HG02981 (cell line): ENCODE measurements at regions not wholly inside any gene's neighbourhood (a gene's known extent, or its start where the extent isn't known, plus 50 kb on each side); places are given as distances from the start of the nearest gene placed in this dataset.
"Not testable (repeated sequence)": the region's sequence is repeated elsewhere in the genome, so short reads cannot be mapped to it uniquely, and the experiment has no call there.

Source experiments
- ATAC-seq: cut with Tn5 transposase; IDR thresholded peaks from one replicate; pipeline ENCODE4 v1.9.1; 2021; ENCODE audit warnings: mild to moderate bottlenecking, moderate library complexity; ENCODE audit not compliant: unreplicated experiment

DNA sequence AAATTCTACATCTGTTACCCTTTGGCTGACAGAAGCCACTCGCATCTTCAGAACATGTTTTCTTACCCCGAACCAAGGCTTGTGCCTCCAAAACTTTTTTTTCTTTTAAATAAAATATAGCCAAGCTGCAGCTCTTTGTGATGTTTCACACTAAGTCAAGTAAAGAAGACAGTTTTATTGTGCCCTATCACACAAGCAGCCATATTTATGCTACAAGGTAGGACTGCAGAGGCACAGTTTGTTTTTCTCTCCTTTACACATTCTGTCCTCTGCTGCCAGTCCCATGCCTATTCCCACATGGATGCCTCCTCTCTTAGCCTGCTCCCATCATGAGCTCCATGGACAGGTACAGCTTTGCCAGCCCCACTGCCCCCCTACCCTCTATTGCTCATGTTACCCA lies 219.6 kb upstream of the THUMPD2 start:
- no peak for ATAC-seq

DNA sequence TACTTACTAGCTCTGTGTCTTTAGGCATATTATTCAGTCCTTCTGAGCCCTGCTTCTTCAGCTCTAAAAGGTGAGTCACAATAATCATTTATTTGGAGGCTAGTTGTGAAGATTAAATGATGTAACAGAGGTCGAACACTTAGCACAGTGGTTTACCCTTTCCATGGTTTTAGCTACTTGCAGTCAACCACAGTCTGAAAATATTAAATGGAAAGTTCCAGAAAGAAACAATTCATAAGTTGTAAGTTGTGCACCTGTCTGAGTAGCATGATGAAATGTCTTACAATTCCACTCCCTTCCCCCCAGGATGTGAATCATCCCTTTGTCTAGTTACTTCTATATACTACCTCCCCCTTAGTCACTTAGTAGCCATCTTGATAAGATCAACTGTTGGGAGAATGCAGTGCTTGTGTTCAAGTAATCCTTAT lies 217.6 kb upstream of the THUMPD2 start:
- no peak for ATAC-seq

DNA sequence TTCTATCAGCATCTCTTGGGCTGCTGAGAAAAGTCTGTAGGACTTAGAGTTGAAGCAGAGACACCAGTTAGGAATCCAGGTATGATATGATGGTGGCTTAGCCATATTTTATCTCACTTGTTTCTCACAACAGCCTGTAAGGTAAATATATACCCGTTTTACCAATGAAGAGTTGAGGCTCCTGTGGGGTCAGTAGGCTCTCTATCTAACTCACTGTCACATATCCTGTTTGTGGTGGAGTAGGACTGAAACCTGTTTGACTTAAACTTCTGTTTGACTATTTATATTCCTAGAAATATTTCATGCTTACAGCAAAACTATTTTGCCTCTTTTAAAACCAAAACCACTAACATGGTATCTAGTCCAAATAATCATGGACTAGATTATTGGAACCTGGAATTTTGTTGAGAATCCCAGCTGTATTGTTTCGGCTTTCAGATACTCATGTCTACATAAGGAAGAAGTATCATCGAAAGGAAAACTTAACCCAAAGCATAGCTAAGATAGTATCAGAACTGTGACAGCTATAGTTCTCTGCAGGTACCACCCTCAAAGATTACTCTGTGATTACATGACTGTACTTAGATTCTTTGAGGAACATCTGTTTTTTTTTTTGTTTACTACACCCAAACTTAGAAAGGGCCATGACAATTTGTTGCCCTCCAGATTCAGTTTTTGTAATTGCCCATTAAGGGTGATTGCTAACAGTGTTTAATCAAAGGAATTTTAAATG lies 216.1 kb upstream of the THUMPD2 start:
- no peak for ATAC-seq

DNA sequence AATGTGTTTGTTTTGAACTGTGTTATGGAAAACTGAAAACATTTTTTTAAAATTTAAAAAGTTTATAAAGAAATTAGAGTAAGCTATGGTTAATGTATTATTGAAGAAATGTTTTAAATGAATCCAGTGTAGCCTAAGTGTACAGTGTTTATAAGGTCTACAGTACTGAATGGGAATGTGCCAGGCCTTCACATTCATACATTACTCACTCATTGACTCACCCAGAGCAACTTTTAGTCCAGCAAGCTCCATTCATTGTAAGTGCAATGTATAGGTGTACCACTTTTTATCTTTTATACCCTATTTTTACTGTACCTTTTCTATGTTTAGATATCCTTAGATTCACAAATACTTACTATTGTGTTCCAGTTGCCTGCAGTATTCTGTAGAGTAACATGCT lies 215.1 kb upstream of the THUMPD2 start:
- no peak for ATAC-seq

DNA sequence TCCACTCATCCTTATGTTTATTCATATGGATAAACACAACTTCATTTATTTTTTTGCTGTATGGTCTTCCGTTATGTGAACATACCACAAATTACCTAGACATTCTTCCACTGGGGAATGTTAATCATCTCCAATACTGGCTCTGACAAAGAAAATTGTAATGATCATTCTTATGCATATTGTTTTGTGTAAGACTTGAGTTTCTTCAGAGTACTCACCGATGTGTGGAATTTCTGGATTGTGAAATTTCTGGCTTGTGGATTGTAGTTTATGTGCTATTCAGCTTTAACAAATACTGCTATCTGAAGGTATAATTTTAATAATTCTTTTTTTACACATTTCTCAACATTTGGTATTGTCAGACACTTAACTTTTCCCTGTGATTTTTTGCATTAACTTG lies 212.2 kb upstream of the THUMPD2 start:
- ATAC-seq: no peak

DNA sequence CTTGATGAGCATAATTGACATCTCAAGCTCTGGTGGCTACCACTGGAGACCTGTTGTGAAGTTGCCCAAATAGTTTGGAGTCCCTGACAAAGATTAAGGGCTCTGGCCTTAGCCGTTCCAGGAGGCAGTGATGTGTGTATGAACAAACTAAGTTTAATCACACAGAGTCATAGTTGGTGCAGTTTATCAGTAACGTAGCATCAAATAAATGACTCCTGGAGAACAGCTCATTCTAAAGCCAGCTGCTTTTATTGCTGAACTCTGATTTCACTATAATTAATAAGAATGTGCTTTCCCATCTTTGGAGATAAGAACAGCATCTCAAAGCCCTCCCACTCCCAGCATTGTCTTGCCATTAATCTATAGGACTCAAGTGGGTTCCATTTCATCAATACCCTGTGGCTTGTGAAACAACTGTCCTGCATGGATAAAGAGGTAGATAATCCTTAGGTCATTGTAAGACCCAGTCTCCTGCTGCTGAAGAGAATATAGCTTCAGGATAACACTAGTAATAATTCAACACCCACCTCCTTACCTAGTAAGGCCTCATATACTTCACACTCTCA lies 211.4 kb upstream of the THUMPD2 start:
- ATAC-seq: no peak

DNA sequence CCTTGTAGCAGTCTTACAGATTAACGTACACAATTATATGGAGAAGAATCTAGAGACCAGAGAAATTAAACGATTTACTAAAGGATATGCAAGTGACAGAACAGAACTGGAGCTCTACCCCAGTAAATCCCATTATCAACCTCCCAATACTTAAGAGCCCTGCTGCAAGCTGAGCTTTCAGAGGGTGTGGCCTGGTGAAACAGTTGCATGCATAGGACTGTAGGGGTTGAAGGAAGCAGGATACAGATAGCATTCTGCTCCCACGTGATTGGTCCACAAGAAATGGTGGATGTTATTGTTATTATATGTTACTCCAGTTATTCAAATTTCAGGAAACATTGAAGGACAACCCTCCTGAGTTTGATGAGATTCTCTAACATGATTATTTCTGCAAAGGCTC lies 210.8 kb upstream of the THUMPD2 start:
- no peak for ATAC-seq

DNA sequence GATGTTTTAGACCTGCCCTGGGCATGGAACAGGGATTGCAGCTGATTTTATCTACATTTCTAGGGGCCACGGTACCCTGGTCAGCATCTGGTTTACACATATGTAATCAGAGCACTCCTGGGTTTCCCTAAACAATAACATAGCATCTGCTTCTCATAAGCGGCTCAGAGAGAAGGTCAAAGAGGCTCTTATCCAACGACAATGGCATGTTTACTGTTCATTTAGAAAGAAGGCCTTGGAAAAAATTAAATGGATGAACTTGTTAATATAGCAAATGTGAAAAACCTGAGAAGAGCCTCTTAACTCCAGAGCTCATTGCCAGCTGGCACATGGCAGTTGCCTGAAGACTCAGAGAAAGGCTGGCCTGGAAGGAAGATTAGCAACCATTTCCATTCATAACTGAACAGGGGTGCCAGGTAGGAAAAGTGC lies 202.8 kb upstream of the THUMPD2 start:
- ATAC-seq: no peak

DNA sequence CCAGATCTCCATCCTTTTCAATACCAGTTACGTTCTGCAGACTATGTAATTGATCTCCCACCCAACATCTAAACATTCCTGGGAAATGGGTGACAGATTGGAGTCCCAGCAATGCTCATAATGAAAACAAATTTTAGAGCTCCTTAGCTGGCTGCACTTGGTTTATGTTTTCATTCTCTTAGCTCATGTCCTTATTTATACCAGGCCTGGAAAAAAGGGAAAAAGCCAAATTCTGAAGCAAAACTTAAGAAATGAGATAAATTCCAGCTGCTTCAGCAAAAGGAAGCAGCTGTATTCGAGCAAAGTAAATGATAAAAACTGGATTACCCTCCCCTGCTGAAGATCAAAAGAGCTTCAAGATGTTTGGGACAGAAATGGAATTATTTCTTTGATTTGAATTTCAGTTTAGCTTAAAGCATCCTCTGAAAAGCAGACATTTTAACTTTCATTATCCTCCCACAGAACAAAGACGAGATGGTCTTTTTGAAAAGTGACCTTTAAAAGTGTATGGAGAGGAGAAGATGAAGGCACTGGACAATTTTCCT lies 196.5 kb upstream of the THUMPD2 start:
- ATAC-seq: no peak

DNA sequence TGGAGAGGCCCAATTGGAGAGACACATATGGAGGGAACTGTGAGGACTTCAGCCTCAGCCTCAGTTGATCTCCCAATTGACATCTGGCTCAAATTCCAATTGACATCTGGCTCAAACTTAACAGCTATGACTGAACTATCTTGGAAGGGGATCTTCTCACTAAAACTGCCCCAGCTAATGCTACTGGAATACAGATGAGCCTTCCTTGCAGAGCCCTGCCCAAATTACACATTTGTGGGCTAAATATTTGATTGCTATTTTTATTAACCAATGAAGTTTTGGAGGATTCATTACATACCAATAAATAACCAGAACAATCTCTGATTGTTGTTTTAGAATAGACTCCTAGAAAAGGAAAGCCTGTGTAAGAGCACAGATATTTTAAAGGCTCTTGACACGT lies 189.0 kb upstream of the THUMPD2 start:
- ATAC-seq: no peak

DNA sequence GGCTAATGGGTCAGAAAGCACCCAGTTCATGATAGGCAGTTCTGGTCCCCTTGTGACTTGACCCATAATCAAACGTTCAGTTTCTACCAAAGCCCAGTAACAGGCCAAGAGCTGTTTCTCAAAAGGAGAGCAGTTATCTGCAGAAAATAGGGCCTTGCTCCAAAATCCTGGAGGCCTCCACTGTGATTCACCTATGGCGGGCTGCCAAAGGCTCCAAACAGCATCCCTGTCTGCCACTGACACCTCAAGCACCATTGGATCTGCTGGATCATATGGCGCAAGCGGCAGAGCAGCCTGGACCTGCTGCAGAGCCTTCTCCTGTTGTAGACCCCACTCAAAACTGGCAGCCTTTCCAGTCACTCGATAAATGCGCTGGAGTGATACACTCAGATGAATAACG lies 181.6 kb upstream of the THUMPD2 start:
- ATAC-seq: not testable (repeated sequence)

DNA sequence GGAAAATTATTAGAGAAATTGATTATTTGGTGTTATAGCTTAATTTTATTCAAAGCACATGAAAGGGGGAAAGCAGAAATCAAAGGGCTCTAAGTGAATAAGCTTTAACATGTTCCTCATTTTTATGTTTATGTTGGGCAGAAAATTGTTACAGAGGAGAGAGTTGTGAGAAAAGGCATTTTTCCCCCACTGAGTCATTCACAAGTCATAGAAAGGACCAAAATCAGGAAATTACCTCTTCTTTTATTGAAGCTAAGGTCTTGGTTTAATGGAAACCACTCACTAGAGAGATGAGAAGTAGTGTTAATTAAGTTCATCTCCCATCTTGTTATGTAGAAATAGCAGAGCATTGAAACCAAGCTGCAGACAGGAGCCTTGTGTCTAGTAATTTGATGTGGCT lies 175.3 kb upstream of the THUMPD2 start:
- no peak for ATAC-seq

DNA sequence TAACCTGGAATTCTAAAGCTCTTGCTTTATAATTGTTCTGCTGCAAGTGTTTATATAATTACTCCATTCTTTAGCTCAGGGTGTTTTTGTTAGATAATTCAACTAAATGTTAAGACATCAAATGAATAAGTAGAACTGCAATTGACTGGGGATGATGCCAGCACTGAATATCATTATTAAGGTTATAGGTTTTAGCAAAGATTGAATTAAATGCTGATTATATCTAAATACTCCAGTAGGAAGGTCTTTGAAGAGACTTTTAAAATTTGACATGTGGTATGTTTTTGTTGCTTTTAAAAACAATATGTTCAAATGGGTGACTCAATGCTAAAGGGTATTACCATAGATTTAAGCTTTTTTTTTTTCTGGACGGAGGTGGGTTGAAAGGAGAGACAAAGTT lies 170.1 kb upstream of the THUMPD2 start:
- ATAC-seq: no peak

DNA sequence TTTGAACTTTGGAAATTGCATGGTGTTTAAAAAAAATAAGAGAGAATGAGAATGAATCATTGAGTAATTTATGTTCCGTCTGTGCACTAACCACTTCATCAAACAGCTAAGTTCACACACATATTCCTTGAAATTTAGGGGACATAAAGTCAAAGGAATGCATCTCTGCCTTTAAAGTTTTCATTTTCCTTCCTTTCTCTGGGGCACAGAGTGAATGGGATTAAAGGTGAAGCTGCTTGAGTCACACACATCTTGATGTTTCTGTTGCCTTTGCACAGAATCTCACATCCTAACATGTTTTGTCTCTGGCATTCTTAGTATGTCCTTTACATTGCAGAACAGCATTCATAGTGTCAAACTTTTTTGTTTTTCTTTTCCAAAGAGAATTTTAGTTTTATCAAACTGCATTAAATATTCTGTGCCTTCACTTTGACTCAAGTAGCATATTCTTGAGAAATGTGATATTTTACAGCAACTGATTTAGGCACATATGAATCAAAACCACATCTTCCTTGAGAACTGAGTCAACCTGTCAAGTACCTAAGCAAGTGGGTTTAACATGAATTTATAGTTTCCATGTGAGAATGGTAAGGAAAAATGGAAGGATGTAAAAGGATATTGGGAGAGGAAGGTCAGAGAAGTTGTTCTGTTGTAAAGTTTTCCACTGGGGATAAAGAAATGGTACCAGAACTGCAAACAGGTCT lies 169.1 kb upstream of the THUMPD2 start:
- ATAC-seq: no peak

DNA sequence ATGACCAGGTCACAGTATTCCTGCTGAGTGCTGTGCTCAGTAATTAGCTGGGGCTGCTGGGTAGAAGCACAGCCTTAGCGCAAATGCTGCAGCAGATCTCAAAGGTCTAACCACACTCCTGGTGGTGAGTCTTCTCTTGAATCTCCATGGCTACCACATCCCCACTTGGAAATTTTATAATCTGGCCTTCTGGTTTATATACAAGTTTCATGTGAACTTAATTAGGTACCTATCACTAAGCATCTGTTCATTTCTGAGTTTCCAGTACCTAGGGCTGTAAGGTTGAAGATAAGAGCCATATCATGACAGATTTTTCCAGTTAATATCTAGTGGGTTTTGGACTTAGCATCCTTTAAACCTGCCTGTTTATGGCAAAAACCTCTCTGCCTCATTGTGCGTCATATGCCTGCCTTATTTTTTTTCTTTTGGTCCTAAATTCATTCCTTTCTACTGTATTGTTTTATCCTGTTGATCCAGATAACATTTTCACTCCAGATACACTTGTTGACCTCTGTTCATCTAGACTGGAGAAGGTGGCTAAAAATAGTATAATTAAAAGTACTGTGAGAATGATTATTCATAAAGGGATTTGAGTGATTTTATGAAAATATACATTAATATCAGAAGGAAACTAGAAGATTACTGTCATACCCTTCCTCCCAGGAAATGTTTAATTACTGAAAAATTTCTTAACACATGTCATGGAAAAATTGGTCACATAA lies 168.4 kb upstream of the THUMPD2 start:
- no peak for ATAC-seq

DNA sequence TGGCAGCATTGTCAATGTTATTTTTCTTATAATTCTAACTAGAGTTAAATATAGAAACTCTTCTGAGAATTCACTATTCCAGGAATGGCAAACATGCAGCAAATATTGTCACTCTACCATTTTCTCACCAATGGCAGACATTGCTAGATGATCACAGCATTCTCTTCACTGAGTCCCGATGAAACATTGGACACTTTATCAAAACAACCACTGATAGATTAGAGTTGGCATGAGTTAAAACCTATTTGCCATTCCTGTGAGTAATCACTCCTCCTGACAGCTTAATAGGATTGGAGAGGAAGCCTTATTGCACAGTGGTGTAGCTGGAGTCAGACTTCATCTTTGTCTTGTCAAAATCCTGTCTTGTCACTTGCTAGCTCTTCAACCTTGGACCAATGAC lies 163.9 kb upstream of the THUMPD2 start:
- no peak for ATAC-seq

DNA sequence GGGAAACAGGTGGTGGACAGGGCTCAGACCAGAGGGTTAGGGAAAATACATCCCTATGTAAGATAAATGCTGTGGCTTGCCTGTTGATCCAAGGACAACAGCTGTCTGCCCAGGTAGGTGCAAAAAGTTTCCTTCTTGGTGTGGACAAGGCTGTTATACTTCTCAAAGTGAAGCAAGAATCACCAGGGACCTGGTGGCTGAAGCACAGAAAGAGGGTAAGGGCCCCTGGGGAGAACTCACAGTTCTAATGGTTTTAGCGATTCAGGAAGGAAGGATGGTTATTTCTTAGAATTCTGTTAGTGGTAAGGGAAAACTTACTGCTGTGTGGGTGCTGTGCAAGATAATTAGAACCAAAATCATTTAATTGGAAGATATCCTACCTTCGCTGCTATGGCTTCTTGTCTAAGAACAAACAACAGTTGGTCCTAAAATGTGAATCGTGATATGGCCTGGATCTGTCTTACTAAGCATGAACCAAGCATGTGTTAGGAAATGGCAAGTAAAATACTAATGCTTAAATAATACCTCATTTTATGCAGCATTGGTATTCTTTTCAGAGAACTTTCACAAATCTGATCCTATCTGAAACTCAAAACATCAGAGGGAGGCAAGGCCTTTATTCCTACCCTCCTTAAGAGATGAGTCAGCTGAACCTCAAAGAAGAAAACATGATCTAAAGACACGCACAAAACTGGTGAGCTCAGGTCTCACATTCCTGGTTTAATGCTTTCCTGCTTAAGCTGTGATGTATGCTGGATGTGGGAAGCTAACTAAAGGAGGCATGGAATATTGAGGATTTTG lies 159.2 kb upstream of the THUMPD2 start:
- no peak for ATAC-seq

DNA sequence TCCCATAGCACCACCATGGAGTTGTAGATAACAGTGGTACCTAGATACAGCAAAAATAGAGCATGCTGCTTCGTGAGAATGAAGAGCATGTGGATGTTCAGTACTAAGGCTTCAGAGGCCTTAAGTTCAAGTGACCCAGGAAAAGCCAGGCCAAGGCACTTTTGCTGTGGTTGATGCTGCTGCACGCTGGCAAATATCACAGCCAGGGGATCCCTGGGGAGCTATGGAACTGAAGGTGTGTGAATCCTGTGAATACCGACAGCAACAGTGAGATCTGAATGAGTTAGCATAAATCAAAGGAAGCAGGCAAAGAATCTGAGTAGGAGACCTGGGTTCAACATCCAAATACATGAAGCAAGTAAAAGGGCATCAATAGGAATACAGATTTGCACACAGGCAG lies 158.6 kb upstream of the THUMPD2 start:
- no peak for ATAC-seq

DNA sequence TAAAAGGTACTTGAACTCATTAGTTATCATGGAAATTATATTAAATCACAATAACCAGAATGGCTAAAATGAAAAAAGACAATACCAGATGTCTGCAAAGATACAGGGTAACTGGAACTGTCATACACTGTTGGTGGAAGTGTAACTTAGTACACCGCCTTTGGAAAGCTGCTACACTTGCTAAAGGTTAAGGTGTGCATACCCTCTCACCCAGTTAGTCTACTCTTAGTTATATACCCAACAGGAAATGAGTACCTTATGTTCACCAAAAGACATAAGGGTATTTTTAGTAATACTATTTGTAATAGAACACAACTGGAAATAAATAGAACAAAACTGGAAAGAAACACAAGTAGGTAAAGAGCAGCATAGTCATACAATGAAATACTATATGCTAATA lies 155.8 kb upstream of the THUMPD2 start:
- no peak for ATAC-seq

DNA sequence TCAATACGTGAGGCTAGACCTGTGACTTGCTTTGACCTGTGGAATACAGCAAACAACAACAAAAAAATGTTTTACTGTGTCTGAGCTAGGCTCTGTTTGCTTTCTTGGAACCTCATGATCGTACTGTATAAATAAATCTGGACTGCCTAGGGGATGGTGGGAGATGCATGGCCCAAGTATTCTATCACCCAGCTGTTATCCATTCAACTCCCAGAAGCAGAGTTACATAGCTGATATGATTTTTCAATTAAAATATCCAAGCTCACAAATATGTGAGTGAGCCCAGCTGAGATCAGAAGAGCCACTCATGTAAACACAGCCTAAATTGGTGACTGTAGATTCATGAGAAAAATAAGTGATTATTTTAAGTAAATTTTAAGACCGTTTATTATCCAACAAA lies 154.1 kb upstream of the THUMPD2 start:
- ATAC-seq: no peak

DNA sequence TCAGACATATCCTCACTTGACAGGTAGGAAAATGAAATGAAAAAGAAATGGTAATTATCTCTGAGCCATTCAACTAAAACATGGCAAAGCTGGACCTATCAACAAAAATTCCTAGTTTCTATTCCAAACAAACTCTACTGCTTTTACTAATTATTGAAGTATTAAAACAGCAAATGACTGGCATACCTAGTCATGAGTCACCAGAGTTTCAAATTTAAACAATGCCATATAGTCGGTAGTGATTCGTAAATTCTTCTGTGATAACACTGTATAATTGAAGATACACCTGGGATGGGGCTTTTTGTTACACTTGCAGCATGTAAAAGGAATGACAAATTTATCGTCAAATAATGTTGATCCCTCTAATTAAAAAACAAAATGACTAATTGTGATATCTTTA lies 153.1 kb upstream of the THUMPD2 start:
- ATAC-seq: no peak
